ENCODE measurements at regions not wholly inside any gene's neighbourhood (a gene's known extent, or its start where the extent isn't known, plus 50 kb on each side); places are given as distances from the start of the nearest gene placed in this dataset.

DNA sequence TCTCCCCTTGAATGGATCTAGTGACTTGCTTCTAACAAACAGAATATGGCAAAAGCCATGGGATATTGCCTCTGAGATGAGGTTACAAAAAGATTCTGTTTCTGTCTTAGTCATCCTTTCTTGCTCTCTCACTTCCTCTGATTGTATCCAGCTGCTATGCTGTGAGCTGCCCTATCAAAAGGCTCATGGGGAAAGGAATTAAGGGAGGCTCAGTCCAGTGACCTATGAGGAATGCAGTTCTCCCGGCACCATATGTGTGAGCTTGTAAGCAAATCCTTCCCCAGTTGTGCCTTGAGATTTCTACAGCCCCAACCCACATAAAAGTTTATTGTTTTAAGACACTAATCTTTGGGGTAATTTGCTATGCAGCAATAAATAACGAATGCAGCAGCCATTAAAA lies 183.1 kb downstream of the KLHL28 start:
- Histone ChIP-seq H3K4me3 (no peak overlapping the region), H3K36me3 (no peaks in the 10 kb centered on the region), H3K4me1 (no peaks in the 10 kb centered on the region), H3K27ac (no peak overlapping the region), H3K9me3 (no peaks in the 10 kb centered on the region), H3K27me3 (no peaks in the 10 kb centered on the region)
- ATAC-seq: peak in 3 of 8 donors; percentile 49 to 84 (median 57)
- WGBS, 2 donors: 37 to 42% methylated on average over 2 of the region's 2 CpGs
- no peak for DNase-seq
- intact Hi-C loops (cut with DNase I): no loop called here
- TF ChIP-seq, protein P1, sequence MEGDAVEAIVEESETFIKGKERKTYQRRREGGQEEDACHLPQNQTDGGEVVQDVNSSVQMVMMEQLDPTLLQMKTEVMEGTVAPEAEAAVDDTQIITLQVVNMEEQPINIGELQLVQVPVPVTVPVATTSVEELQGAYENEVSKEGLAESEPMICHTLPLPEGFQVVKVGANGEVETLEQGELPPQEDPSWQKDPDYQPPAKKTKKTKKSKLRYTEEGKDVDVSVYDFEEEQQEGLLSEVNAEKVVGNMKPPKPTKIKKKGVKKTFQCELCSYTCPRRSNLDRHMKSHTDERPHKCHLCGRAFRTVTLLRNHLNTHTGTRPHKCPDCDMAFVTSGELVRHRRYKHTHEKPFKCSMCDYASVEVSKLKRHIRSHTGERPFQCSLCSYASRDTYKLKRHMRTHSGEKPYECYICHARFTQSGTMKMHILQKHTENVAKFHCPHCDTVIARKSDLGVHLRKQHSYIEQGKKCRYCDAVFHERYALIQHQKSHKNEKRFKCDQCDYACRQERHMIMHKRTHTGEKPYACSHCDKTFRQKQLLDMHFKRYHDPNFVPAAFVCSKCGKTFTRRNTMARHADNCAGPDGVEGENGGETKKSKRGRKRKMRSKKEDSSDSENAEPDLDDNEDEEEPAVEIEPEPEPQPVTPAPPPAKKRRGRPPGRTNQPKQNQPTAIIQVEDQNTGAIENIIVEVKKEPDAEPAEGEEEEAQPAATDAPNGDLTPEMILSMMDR (IDR thresholded peaks at IDR 0.05): no peak

- Histone ChIP-seq H3K27me3 (no peaks in the 10 kb centered on the region), H3K27ac (no peak overlapping the region), H3K4me3 (no peak overlapping the region), H3K9me3 (no peaks in the 10 kb centered on the region), H3K36me3 (no peaks in the 10 kb centered on the region), H3K4me1 (no peaks in the 10 kb centered on the region)
- intact Hi-C loops (cut with DNase I): no loop called here
- TF ChIP-seq, protein P1 (IDR thresholded peaks at IDR 0.05): no peak
- WGBS, 2 donors: 68 to 71% methylated on average over 5 of the region's 5 CpGs
- no peak for ATAC-seq
- DNase-seq: no peak
Observed at GRCh38 chr14:44777584-44777983, 184.2 kb downstream of the KLHL28 start.

DNA sequence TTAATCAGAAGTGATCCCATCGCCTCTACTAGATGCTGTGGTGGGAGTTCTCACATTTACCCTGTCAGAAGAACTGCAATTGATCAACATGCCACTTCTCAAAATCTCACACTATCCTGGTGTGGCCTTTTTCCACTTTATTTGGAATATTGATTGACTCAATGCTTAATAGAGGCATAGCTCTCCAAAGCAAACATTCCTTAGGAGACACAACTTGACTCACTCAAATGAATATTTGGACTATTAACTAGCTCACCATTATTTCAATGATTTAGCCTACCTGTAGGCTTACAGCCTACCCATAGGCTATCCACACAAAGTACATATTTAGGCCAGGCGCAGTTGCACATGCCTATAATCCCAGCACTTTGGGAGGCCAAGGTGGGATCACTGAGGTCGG lies 186.5 kb downstream of the KLHL28 start:
- TF ChIP-seq, protein P1 (IDR thresholded peaks at IDR 0.05): no peak
- WGBS, 2 donors: 90 to 92% methylated on average over 3 of the region's 3 CpGs
- ATAC-seq (no peak), DNase-seq (no peak)
- Histone ChIP-seq H3K4me1 (no peaks in the 10 kb centered on the region), H3K27me3 (no peaks in the 10 kb centered on the region), H3K27ac (no peak overlapping the region), H3K9me3 (no peaks in the 10 kb centered on the region), H3K4me3 (no peak overlapping the region), H3K36me3 (no peaks in the 10 kb centered on the region)
- intact Hi-C loops (cut with DNase I): no loop called here

DNA sequence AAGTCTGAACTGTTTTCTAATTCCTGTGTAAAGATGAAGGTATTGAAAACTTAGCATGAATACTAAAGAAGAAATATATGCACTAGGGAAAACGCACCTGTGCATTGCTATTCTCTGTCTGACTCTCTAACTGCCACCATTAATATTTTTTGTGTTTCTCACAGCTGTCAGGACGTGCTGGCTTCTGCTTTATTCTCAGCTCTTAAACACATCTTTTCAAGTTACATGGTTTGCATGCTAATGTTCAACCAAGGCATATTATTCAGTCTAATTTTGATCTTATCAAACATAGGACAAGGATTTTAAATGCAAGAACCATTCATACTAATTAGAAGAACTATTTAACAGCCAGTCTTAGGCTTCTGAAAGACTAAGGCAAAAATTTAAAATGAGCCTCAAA lies 187.4 kb downstream of the KLHL28 start:
- no peak for DNase-seq
- H3K27ac ChIP-seq: no peak overlapping the region
- intact Hi-C loops (cut with DNase I): no loop called here
- H3K27me3 ChIP-seq: no peaks in the 10 kb centered on the region
- TF ChIP-seq, protein P1 (IDR thresholded peaks at IDR 0.05): no peak
- H3K4me1 ChIP-seq: no peaks in the 10 kb centered on the region
- H3K9me3 ChIP-seq: no peaks in the 10 kb centered on the region
- no peak for ATAC-seq
- H3K36me3 ChIP-seq: no peaks in the 10 kb centered on the region
- whole genome bisulfite sequencing, 2 donors: 64 to 73% methylated on average over 2 of the region's 2 CpGs
- H3K4me3 ChIP-seq: no peak overlapping the region

DNA sequence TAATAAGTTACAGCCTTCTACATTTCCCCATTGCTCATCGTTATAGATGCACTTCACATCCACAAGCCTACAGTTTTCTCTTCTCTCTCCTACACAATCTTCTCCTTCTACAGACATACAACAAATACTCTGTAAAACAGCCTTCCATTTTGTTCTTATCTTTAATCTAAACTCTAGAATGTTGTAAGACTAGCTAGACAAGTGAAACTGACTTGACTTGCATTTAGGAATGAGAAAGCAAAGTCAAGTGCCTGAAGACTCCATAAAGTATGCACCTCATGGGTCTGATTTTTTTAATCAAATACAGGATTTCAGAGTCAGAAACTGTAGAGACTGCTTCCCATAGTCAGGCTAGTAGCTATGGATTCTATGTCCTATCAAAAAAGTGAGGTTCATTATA lies 190.3 kb downstream of the KLHL28 start:
- intact Hi-C loops (cut with DNase I): no loop called here
- no peaks in the 10 kb centered on the region for H3K27me3 ChIP-seq
- TF ChIP-seq, protein P1 (IDR thresholded peaks at IDR 0.05): no peak
- no peaks in the 10 kb centered on the region for H3K9me3 ChIP-seq
- DNase-seq (no peak), ATAC-seq (no peak)
- no peaks in the 10 kb centered on the region for H3K4me1 ChIP-seq
- 87 to 88% methylated on average over 1 of the region's 1 CpG for WGBS, 2 donors
- H3K4me3 ChIP-seq: no peak overlapping the region
- no peak overlapping the region for H3K27ac ChIP-seq
- no peaks in the 10 kb centered on the region for H3K36me3 ChIP-seq

All from heart right ventricle (tissue), 16 donors.